ENCODE measurements at regions not wholly inside any gene's neighbourhood (a gene's known extent, or its start where the extent isn't known, plus 50 kb on each side); places are given as distances from the start of the nearest gene placed in this dataset.
"Not testable (repeated sequence)": the region's sequence is repeated elsewhere in the genome, so short reads cannot be mapped to it uniquely, and the experiment has no call there.

- DNase-seq: no peak
Observed at GRCh38 chr1:198408716-198409115, 131.8 kb downstream of the ATP6V1G3 start.

- DNase-seq: not testable (repeated sequence)
Observed at GRCh38 chr1:198404632-198405031, 135.8 kb downstream of the ATP6V1G3 start.

- DNase-seq: no peak
Observed at GRCh38 chr1:198400063-198400462, 140.4 kb downstream of the ATP6V1G3 start.

DNA sequence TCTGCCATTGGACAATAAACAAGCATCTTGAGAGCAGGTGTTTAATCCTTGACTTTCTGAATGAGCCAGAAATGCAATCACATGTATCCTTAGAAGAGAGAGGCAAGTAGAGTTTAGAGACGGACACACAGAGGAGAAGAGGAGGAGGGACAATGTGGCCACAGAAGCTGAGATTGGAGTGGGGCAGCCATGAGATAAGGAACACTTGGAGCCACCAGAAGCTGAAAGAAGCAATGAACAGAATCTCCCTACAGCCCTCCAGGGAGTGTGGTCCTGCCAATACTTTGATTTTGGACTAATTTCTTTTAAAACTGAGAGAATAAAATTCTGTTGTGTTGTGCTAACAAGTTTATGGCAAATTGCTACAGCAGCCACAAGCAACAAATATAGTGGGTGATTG lies 141.0 kb downstream of the ATP6V1G3 start:
- DNase-seq: no peak

- DNase-seq: no peak
Observed at GRCh38 chr1:198397208-198397808, 143.2 kb downstream of the ATP6V1G3 start.

- peak; percentile 50 for DNase-seq
Observed at GRCh38 chr1:198391393-198392020, 149.0 kb downstream of the ATP6V1G3 start.

- no peak for DNase-seq
Observed at GRCh38 chr1:198387587-198387986, 152.9 kb downstream of the ATP6V1G3 start.

GRCh38 chr1:198380275-198380674 lies 160.2 kb downstream of the ATP6V1G3 start:
- no peak for DNase-seq

GRCh38 chr1:198377702-198378101 lies 162.8 kb downstream of the ATP6V1G3 start:
- DNase-seq: no peak

DNA sequence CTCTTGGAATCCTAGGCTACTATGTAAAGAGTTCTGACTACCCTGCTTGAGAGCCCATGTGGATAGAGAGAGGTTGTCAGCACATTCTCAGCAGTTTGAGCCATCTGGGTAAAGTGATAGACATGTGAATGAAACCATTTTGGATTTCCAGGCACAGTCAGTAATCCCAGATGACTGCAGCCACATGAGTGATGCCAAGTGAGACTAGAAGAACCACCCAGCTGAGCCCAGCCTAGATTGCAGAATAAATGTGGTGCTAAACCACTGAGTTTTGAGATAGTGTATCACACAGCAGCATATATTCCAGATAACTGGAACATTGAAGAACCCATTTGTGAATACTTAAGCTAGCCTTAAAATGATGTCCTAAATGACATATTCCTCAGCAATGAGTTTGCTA lies 166.2 kb downstream of the ATP6V1G3 start:
- DNase-seq: no peak

- no peak for DNase-seq
Observed at GRCh38 chr1:198373376-198373775, 167.1 kb downstream of the ATP6V1G3 start.

Measured in eye (tissue), 1 donor.